Right kidney (tissue), 1 donor: ENCODE measurements at regions not wholly inside any gene's neighbourhood (a gene's known extent, or its start where the extent isn't known, plus 50 kb on each side); places are given as distances from the start of the nearest gene placed in this dataset.

Experiments
- DNase-seq: peaks from one replicate; pipeline ENCODE4 v3.0.0-alpha.2; 2016

- DNase-seq = no peak
Measured at GRCh38 chr1:110763149-110763548, 88.4 kb upstream of the KCNA3 start.

- no peak for DNase-seq
Measured at GRCh38 chr1:110760321-110760720, 85.6 kb upstream of the KCNA3 start.

DNA sequence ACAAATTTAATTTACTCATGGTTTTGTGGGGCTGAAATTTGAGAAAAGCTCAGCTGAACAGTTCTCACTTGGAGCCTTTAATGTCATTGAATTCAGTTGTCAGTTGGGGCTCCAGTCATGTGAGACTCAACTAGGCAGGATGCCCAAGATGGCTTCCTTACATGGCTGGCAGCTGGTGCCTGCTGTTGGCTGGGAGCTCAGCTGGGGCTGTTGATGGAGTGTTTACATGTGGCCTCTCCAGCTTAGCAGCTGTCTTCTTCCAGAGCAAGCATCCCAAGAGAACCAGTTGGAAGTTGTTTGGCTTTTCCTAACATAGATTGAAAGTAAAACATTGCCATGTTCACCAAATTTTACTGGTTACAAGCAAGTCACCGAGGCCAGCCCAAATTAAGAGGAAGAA, 81.8 kb upstream of the KCNA3 start:
- no peak for DNase-seq

GRCh38 chr1:110752941-110753725, 78.4 kb upstream of the KCNA3 start:
- DNase-seq = no peak

- no peak for DNase-seq
Measured at GRCh38 chr1:110750562-110750961, 75.8 kb upstream of the KCNA3 start.

- no peak for DNase-seq
Measured at GRCh38 chr1:110749960-110750359, 75.2 kb upstream of the KCNA3 start.

DNA sequence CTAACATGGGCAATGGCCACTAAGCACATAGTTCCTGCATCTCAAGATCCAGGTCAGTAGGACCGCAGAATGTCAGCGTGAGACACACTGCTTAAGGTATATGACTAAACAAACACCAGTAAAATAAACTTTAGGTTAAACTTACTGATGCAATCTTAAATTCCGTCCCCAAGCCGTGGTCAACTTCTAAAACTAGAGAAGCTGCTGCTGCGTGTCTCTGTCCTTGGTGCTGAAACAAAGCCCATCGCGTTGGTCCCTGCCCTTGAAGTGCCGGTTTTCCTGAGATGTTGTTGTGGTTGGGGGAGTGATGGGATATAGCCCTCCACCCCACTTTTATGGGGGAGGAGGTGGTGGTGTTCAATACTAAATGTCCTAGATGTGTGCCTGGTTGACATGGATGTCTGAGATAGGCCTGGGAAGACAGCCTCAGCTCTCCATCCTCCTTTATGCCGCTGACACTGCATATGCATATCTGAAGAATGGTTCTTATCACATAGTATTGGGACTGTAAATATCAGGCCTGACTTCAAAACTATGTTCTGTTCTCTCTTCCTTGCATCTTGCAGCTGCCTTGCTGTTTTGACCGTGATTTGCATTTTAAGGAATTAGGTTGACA, 72.0 kb upstream of the KCNA3 start:
- peak; percentile 16 for DNase-seq

- no peak for DNase-seq
Measured at GRCh38 chr1:110743397-110743796, 68.7 kb upstream of the KCNA3 start.

- no peak for DNase-seq
Measured at GRCh38 chr1:110736900-110737605, 62.3 kb upstream of the KCNA3 start.

- no peak for DNase-seq
Measured at GRCh38 chr1:110734133-110734680, 59.5 kb upstream of the KCNA3 start.

GRCh38 chr1:110731529-110731928, 56.8 kb upstream of the KCNA3 start:
- no peak for DNase-seq

DNA sequence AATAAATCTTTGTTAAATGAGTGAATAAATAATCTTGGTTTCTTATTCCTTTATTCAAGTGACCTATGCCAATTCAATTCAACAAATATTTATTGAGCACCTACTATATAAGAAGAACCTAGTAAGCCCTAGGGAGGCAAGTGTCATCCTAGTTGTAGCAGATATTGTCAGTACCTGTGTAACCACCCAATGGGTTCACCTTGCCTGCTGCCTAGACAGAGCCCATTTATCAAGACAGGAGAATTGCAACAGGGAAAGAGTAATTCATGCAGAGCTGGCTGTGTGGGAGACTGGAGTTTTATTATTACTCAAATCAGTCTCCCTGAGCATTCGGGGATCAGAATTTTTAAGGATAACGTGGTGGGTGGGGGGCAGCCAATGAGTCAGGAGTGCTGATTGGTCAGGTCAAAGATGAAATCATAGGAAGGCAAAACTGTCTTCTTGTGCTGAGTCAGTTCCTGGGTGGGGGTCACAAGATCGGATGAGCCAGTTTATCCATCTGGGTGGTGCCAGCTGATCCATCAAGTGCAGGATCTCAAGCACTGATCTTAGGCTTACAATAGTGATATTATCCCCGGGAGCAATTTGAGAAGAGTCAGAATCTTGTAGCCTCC, 53.8 kb upstream of the KCNA3 start:
- no peak for DNase-seq

DNA sequence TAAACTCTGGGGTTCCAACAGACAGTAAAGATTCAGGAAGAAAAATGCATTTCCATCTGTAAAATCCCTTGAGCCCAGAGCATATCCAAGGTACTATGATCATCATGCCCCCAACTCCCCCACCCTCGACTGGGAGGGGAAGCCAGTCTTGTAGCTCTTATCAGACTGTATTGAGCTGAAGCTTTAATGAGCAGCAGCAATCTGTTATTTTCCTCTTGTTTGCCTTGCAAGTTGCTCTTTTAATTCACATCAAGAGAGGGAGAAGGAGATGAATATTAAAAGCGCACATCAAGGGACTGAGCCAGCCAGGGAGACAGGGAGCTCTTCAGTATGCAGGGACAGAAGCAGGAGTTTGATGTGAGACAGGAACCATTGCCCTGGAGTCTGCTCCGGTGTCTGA, 52.5 kb upstream of the KCNA3 start:
- no peak for DNase-seq

GRCh38 chr1:110726755-110727154, 52.0 kb upstream of the KCNA3 start:
- DNase-seq = no peak
